NCI-H2081 treated with DMSO at 0.1 percent for 48 hours (cell line): ENCODE measurements at regions not wholly inside any gene's neighbourhood (a gene's known extent, or its start where the extent isn't known, plus 50 kb on each side); places are given as distances from the start of the nearest gene placed in this dataset.
"Not testable (repeated sequence)": the region's sequence is repeated elsewhere in the genome, so short reads cannot be mapped to it uniquely, and the experiment has no call there.

Experiments used
- DNase-seq: peaks from one replicate; lab custom pipeline; 2025; lab: John Stamatoyannopoulos, UW

DNA sequence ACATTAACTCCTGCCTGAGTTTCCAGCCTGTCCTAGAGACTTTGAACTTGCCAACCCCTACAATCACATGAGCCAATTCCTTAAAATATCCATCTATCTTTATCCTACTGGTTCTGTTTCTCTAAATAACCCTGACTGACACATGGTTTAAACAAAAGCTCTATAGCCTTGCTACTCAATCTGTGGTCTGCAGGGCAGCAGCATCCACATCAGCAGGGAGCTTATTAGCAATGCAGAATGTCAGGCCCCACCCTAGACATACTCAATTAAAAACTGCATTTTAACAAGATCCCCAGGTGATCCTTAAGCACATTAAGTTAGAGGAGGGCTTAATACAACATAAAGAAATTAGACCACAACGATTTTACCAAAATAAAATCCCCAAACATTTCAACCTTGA lies 108.3 kb upstream of the CPSF6 start:
- DNase-seq = no peak

DNA sequence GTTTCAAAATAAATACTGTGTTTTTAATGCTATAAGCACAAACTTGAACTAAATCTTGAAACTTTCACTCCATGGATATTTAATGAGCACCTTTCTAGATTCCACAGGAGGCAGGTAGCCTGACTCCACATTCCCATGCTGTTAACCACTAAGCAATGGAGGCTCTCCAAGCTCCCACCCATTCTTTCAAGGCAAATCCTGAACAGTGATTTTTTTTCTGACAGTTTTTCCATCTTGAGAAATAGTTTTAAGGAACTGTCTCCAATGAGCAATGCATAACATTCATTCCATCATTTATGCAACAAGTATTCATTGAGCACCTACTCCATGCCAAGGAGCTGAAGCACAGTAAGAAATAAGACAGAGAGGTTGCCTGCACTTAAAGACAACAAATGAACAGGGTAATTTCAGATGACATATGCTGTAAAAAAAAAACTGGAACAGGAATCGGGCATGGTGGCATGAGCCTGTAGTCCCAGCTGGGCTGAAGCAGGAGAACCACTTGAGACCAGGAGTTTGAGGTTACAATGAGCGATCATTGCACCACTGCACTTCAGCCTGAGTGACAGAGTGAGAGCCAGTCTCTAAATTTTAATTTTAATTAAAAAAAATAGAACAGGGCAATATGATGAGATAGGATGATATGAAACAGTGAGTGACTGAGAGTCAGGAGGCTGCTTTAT lies 102.3 kb upstream of the CPSF6 start:
- no peak for DNase-seq

DNA sequence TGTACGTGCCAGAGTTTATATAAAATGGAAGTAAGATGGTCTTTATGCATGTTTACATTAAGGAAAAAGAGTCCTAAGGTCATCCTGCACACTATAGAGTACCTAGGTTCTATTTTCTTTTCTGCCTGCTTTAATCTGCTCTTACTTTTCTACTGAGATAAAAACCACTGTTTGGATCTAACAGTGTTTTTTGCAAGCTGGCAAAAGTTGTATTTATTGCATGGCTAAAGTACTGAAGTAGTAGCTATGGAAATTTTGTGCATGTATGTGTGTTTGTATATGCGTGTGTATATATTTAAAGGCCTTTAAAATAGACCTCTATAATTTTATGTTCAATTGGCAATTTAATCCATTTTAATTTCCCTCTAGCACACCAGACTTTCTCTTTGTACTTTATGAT lies 98.3 kb upstream of the CPSF6 start:
- no peak for DNase-seq

- no peak for DNase-seq
These were observed 90.1 kb upstream of the CPSF6 start for GRCh38 chr12:69149270-69149669.

GRCh38 chr12:69150083-69150795 lies 89.1 kb upstream of the CPSF6 start:
- no peak for DNase-seq

- DNase-seq = no peak
These were observed 88.6 kb upstream of the CPSF6 start for GRCh38 chr12:69150796-69151127.

DNA sequence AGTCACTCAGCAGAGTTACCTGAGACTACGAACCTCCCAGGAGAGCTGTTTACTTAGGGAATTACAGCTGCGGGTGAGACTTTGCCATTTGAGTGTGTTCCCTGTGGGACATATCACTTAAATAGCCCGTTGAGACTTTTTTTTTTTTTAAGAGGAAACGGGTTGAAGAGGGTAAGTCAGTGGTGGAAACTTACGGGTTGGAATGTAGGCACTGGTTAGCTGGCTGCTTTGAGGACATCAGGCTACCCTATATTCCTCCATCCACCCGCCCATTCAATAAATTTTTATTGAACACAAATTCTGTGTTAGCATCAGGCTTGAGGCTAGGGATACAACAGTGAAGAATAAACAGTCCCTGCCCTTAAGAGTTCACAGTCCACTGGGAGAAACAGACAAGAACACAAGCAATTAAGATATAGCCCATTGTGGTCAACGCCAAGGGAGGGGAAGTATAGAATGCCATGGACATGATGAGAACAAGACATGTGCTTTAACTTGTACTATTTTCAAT lies 88.1 kb upstream of the CPSF6 start:
- no peak for DNase-seq

DNA sequence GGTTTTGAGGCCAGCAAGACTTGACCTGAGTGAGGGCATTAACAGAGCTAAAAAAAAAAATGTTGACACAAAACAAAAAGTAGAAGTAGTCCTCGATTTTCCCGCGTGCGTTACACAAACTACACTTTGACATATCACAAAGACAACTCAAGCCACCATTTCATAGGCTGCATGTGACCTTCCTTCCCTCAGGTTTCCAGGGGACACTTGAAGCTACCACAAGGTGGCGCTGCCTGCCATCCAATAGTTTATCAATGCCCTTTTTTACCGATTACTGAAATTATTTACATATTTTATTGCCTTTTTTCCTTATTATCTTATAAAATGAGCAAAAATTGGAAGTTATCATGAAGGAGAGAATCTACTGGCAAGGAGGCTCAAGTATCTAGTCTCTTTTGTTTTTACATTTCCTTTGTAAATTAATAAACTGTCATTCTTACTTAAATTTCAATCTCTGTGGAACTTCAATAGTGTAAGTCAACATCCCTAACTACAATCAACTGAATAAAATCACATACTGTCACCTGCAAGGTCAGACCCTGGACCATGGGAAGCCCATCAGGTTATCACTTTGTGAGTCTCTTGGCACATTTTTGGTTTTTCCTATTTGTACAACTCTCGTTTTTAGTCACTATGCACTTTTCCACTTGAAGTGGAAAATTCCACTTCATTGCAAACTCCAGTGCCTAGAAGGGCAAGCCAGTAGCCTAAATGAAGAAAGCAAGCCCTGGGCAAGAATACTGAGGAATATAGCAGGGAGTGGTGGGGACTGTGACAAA lies 84.6 kb upstream of the CPSF6 start:
- no peak for DNase-seq

DNA sequence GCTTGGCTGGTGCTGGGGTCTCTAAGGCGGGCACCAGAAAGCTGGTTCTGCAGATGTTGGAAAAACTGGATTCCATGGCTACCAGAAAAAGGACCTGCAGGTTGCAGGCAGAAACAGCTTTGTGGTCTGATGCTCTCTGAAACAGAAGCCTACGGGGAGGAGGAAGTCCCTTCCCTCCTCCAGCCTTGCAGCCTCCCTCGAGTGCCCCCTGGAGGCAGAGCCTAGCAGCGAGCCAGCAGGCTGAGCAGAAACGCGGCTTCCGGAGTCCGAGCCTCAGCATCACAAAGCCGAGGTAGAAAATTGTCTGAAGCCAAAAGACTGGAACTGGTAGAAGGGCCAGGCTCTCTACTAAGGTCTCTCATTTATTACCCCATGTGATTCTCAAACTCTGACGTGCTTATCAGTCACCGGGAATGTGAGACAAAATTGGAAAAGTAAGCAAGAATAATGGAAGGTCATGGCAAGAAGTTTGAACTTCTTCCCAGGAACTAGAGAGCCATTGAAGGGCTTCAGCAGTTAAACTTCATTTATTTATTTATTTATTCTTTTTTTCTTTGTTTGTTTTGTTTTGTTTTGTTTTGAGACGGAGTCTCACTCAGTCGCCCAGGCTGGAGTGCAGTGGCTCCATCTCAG lies 82.2 kb upstream of the CPSF6 start:
- DNase-seq = no peak

DNA sequence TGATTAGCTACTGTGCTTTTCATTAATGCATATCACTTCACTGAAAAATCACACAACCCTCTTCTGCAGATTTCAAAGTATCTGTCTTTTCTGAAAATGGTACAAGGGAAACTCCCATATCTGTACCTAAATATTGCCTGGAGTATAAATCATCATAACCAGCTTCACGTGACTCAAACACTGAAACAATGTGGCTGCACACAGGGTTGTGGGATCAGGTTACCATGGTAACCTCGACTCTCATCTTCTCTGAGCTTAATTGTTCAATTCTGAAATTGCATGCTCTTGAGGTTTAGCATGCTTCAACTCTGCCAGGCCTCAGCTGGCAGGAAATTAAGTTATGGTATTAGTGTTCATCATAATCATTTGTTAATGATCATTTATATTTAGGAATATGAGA lies 77.5 kb upstream of the CPSF6 start:
- DNase-seq = no peak

- DNase-seq = no peak
These were observed 75.5 kb upstream of the CPSF6 start for GRCh38 chr12:69163681-69164362.

- DNase-seq = no peak
These were observed 71.7 kb upstream of the CPSF6 start for GRCh38 chr12:69167648-69168165.

GRCh38 chr12:69168363-69168762 lies 71.0 kb upstream of the CPSF6 start:
- no peak for DNase-seq

GRCh38 chr12:69168828-69169227 lies 70.5 kb upstream of the CPSF6 start:
- no peak for DNase-seq

DNA sequence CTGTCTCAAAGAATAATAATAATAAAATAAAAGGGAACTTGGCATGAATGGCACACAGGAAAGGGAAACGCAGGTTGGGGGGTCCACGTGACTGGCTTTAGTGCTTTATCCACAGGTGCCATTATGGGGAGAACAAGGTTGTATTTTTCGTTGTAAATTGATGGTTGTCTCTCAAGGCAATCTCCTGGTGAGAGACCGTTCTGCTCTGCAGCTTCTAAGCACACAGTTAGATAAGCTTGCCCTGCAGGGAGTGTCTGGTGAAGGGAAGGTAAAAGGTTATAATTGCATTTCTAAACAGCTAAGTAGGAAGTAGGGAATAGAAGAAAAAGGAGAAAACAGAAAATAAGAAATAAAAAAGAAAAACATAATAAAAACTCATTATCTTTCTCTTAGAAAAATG lies 69.1 kb upstream of the CPSF6 start:
- no peak for DNase-seq

DNA sequence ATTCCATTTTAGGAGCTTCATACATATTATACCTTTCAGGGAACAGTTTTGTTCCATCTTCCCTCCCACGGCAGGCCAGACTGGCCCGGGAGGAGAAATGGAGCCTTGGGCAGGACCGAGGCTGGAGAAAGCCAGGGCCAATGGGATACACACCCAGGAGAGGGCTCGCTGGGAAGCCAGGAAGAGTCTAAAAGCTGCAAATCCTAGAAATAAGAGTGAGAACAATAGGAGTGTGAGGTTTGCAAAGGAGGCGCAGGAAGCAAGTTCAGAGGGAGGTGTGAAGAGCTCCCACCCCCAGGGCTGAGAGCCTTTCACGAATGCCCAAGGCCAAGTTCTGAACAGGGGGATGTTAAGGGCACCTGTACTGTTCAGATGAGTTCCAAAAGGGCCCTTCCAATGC lies 67.5 kb upstream of the CPSF6 start:
- no peak for DNase-seq

GRCh38 chr12:69172491-69172890 lies 66.9 kb upstream of the CPSF6 start:
- no peak for DNase-seq

DNA sequence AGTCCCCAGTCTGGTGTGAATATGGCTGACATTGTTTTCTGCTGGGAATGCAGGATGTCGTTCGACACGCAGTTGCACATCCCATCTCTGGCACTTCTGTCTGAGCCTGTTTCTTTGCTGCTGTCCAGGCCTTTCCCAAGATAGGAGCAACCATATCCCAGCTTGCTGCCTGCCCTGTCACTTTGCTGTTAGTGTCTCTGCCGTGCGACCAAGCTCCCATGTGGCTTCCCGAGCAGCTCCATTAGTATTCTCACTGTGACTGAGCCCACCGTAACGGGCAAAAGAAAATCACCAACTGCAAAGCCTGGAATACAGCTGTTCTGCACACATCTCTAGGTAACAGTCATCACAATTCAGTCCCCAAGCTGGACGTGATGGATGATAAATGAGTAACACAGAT lies 66.0 kb upstream of the CPSF6 start:
- no peak for DNase-seq

GRCh38 chr12:69179786-69180185 lies 59.6 kb upstream of the CPSF6 start:
- no peak for DNase-seq

- not testable (repeated sequence) for DNase-seq
These were observed 51.8 kb upstream of the CPSF6 start for GRCh38 chr12:69187572-69187971.

DNA sequence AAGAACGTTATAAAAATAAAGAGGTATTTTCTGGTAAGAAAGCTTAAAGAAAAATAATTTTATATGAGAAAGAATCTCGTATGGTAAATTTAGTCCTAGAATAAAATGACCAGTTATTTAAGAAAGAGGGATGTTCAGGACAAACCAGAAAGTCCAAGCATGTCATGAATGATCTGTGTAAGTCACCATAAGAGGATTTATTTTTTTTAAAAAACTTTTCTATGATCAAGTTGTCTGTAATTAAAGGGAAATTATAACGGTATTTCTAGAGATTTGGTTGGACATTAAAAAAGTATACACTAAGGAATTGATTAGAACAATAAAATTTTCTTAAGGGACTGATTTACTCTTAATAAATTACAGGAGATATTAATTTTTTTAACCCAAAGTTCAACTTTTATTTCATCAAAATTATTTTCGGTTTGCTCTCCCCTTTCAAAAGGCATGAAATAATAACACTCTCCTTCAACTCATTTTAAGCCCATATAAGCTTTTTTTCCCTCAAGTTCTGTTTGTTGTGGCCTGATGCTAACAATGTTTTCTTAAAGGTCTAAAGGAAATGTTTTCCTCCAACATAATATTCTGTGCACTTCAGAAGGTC lies 49.9 kb upstream of the CPSF6 start:
- DNase-seq = no peak
